ENCODE measurements at regions not wholly inside any gene's neighbourhood (a gene's known extent, or its start where the extent isn't known, plus 50 kb on each side); places are given as distances from the start of the nearest gene placed in this dataset.

DNA sequence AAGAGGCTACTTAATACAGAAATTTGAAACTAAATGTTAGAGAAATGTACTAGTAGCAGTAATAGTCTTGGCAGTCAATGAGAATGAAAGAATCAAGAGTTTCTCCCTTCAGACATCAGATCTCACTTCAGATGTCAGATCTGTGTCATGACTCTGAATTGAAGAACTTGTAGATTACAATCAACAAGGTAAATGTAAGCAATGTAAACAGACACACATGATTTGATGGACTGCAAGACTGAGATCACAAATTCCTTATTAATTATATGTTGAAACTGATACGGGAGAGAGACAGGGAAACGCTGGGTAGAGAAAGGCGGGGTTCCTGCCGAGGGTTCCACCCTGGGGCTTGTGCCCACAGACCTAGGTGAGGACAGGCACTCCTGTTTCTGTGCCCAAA lies 65.5 kb upstream of the HHIP start:
- no peak for DNase-seq

DNA sequence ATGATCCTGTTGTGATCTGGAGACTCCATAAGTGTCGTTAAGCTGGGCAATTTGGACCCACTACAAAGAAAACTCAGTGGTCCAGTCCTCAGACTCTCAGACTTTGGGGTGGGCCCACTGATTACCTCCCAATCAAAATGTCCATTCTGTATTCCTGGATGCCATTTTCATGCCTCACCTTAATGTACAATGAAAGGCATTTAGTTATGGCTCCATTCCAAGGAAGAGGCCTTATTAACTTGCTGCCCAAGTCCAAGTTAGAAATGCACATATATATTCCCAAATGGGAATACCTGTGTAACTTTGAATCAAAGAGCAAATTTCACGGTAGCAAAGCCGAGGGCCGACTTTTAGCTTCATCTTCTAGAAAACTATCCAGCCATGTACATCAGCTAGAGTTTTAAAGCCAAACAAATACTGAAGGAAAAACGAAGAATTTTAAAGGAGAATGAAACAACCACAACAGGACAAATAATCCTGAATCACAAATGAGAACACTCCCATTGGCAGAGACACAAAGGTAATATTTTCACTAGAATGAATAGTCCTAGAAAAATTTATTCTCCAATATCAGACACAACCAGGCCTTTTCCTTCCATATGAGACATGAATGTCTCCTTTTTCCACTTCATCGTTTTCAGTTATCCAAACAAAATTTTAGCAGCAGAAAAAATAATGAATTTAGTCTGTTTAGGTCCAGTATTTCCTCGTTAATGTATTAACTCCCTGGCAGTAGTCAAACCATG lies 63.7 kb upstream of the HHIP start:
- DNase-seq = no peak

DNA sequence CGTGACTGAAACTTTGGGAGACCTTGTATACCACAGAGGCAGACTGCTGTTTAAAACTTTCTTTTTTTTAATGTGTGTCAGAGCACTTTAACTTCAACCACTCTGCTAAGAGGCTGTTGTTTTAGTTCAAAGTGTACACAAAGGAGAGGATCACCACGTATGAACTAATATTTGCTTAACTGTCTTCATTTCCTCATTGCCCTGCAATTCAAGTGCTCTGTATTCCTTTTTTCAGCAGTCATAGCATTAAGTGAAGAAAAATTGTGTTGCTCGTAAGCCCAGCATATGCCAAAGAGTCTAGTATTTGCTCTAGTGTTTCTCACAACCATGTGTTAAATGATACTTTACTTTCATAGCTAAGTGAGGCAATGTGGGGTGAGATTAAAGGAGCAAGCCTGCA lies 63.0 kb upstream of the HHIP start:
- DNase-seq = no peak

- no peak for DNase-seq
These were observed 62.3 kb upstream of the HHIP start for GRCh38 chr4:144583658-144584057.

GRCh38 chr4:144584428-144584827 lies 61.5 kb upstream of the HHIP start:
- DNase-seq = no peak

DNA sequence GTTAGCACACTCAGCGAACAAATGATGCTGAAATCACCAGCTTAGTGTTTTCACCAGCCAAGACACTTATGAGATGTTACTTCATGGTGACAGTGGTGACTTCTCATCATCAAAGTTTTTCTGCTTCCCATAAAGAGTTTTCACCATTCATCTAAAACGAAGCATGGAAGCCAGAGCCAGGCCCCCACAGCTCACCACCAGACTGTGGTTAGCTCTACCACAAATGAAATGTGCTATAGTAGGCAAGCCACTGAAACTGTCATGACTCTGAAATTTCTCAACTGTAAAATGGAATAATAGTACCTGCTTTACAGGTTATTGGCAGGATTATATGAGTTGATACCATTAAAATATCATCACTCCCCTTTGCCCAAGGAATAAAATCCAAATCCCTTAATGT lies 56.4 kb upstream of the HHIP start:
- DNase-seq = no peak

GRCh38 chr4:144590020-144590419 lies 55.9 kb upstream of the HHIP start:
- no peak for DNase-seq

- no peak for DNase-seq
These were observed 54.6 kb upstream of the HHIP start for GRCh38 chr4:144591401-144591800.

GRCh38 chr4:144592264-144592663 lies 53.7 kb upstream of the HHIP start:
- DNase-seq = no peak

DNA sequence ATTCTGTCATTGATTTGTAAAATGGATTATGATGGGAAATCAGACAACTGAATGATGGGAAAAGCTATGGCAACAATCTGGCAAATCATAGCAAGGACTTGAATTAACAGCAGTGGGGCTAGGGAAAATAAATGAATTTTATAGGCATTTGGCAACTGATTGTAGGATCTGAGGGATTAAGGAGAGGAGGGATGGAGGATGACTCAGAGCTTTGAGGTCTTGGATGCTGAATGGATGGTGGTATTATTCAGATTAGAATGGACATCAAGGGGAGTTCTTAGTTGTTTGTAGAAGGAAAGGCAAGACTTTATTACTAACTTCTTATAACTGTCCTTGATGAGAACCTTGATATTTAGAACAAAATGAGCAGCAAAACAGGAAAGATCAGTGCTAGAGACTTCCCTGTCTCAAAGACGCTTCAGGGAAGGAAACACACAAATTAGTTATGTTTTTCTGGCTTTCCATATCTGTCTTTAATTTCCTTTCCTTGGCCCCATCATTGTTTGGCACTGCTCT lies 51.4 kb upstream of the HHIP start:
- no peak for DNase-seq

DNA sequence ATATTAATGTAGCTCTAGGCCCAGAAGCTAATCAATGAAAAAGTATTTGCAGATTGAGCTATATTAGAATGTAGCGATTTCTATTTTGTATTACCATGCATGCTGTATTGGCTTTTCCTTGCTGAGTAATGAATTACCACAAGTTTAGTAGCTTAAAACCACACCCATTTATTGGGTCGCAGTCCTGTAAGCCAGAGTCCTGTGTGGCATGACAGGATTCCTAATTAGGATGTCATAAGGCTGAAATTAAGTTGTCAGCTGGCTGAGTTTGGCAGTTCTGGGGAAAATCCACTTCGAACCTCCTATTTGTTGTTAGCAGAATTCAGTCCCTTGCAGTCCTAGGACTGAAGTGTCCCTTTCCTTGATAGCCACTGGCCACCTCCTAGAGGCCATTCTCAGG lies 50.3 kb upstream of the HHIP start:
- DNase-seq = no peak

All from bone marrow (tissue), 2 donors.